ENCODE measurements at regions not wholly inside any gene's neighbourhood (a gene's known extent, or its start where the extent isn't known, plus 50 kb on each side); places are given as distances from the start of the nearest gene placed in this dataset.

DNA sequence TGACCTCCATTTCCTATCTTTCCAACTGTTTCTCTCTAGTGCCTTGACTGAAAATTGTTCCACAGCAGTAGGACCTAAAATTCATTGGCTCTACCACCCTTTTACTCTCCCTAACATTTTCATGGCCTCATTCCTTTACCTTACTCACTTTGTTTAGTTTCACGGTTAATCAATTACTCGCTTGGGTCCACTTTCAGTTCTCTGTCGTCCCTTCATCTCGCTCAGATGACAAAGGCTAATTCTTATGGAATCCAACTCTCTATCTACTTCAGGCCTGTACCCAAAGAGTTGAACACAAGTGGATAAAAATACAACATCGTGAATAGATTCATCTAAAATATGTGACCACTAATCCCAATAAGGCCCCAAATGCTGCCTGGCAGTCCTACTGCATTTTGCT, 85.9 kb upstream of the ADO start:
- Histone ChIP-seq H3K4me3 (ENCODE audit: low read length) (no peak overlapping the region), H4K20me1 (ENCODE audit: low read length) (no peaks in the 10 kb centered on the region), H2AFZ (ENCODE audit: low read length) (no peak overlapping the region), H3K79me2 (ENCODE audit: low read length) (no peaks in the 10 kb centered on the region), H3F3A (ENCODE audit: low read length, unreplicated experiment) (no peaks in the 10 kb centered on the region), H3K4me2 (ENCODE audit: low read length) (no peak overlapping the region), H3K9me3 (ENCODE audit: low read length) (no peaks in the 10 kb centered on the region), H3K4me1 (ENCODE audit: insufficient read depth, low read length) (no peaks in the 10 kb centered on the region), H3K9me2 (replicated peaks; ENCODE audit: low read length) (no peaks in the 10 kb centered on the region), H3K27me3 (ENCODE audit: low read length) (no peaks in the 10 kb centered on the region), H3K36me3 (ENCODE audit: low read depth, low read length) (no peaks in the 10 kb centered on the region), H3K27ac (ENCODE audit: low read length) (no peak overlapping the region), H3K9ac (ENCODE audit: low read length) (no peak overlapping the region)
- no peak for ATAC-seq
- BruUV-seq (replicated peaks), result no TSS peak
- DNase-seq, result no peak
- ChIA-PET CTCF (no interaction called here), POLR2A (ENCODE audit: unreplicated experiment) (no interaction called here)
- TF ChIP-seq, protein P1, sequence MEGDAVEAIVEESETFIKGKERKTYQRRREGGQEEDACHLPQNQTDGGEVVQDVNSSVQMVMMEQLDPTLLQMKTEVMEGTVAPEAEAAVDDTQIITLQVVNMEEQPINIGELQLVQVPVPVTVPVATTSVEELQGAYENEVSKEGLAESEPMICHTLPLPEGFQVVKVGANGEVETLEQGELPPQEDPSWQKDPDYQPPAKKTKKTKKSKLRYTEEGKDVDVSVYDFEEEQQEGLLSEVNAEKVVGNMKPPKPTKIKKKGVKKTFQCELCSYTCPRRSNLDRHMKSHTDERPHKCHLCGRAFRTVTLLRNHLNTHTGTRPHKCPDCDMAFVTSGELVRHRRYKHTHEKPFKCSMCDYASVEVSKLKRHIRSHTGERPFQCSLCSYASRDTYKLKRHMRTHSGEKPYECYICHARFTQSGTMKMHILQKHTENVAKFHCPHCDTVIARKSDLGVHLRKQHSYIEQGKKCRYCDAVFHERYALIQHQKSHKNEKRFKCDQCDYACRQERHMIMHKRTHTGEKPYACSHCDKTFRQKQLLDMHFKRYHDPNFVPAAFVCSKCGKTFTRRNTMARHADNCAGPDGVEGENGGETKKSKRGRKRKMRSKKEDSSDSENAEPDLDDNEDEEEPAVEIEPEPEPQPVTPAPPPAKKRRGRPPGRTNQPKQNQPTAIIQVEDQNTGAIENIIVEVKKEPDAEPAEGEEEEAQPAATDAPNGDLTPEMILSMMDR (conservative IDR thresholded peaks at IDR 0.05; ENCODE audit: low read depth, low read length), result no peak
- no peak for TF ChIP-seq EZH2 (IDR thresholded peaks at IDR 0.05; ENCODE audit: low read length, unreplicated experiment)
- no peak for TF ChIP-seq EZH2phosphoT487 (IDR thresholded peaks at IDR 0.05; ENCODE audit: borderline replicate concordance, low read length)
- intact Hi-C loops (cut with micrococcal nuclease), result no loop called here

DNA sequence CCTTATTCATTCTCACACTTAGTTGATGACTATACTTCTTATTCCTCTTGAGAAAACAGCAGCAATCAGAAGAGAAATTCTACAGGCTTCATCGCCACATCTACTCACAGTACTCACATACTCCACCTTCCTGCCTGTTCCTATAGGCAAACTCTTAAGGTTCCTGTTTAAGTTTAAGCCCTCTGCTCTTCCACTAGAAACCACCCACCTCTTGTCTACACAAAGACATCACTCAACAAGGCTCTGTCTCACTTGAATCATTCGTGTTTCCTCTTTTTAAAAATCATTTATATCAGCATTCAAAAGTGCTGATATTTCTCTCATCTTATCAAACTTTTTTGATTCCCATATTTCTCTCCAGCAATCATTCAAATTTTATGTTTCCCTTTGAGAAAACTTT, 85.5 kb upstream of the ADO start:
- BruUV-seq (replicated peaks), result no TSS peak
- Histone ChIP-seq H2AFZ (ENCODE audit: low read length) (no peak overlapping the region), H3K36me3 (ENCODE audit: low read depth, low read length) (no peaks in the 10 kb centered on the region), H3K4me2 (ENCODE audit: low read length) (no peak overlapping the region), H3K79me2 (ENCODE audit: low read length) (no peaks in the 10 kb centered on the region), H3K4me1 (ENCODE audit: insufficient read depth, low read length) (no peaks in the 10 kb centered on the region), H3F3A (ENCODE audit: low read length, unreplicated experiment) (no peaks in the 10 kb centered on the region), H3K27ac (ENCODE audit: low read length) (no peak overlapping the region), H3K4me3 (ENCODE audit: low read length) (no peak overlapping the region), H3K9ac (ENCODE audit: low read length) (no peak overlapping the region), H4K20me1 (ENCODE audit: low read length) (no peaks in the 10 kb centered on the region), H3K9me3 (ENCODE audit: low read length) (no peaks in the 10 kb centered on the region), H3K27me3 (ENCODE audit: low read length) (no peaks in the 10 kb centered on the region), H3K9me2 (replicated peaks; ENCODE audit: low read length) (no peaks in the 10 kb centered on the region)
- POLR2A ChIA-PET (ENCODE audit: unreplicated experiment), result no interaction called here
- ATAC-seq (no peak), DNase-seq (no peak)
- TF ChIP-seq EZH2 (IDR thresholded peaks at IDR 0.05; ENCODE audit: low read length, unreplicated experiment) (no peak), EZH2phosphoT487 (IDR thresholded peaks at IDR 0.05; ENCODE audit: borderline replicate concordance, low read length) (no peak)
- TF ChIP-seq, protein P1 (conservative IDR thresholded peaks at IDR 0.05; ENCODE audit: low read depth, low read length), result no peak
- intact Hi-C loops (cut with micrococcal nuclease), result no loop called here
- CTCF ChIA-PET, result no interaction called here

DNA sequence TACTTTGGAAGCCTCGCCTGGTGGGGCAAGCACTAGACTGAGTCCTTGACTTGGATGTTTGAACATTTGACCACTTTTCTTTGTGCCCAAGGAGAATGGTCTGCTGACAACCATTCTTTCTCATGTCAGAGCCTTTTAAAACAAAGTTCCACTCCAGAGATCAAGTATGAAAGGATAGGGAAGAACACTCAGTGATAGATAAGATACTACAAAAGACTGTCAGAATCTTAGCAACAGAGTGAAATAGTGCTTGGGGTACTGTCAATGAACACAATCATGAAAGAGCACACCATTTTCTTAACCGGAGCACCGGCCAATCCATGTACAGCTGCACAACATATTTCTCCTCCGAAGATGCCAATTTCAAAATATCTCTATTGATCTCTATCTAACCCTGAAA, 82.8 kb upstream of the ADO start:
- H3K36me3 ChIP-seq (ENCODE audit: low read depth, low read length), result no peaks in the 10 kb centered on the region
- H3K4me3 ChIP-seq (ENCODE audit: low read length), result no peak overlapping the region
- no TSS peak for BruUV-seq (replicated peaks)
- H4K20me1 ChIP-seq (ENCODE audit: low read length), result no peaks in the 10 kb centered on the region
- H3K27me3 ChIP-seq (ENCODE audit: low read length), result no peaks in the 10 kb centered on the region
- H3K4me1 ChIP-seq (ENCODE audit: insufficient read depth, low read length), result peaks cover 12% of the 10 kb centered on the region
- H3K27ac ChIP-seq (ENCODE audit: low read length), result no peak overlapping the region
- CTCF ChIA-PET, result no interaction called here
- no peaks in the 10 kb centered on the region for H3K9me3 ChIP-seq (ENCODE audit: low read length)
- POLR2A ChIA-PET (ENCODE audit: unreplicated experiment), result no interaction called here
- H3K4me2 ChIP-seq (ENCODE audit: low read length), result no peak overlapping the region
- DNase-seq (no peak), ATAC-seq (no peak)
- intact Hi-C loops (cut with micrococcal nuclease), result no loop called here
- no peak for TF ChIP-seq EZH2phosphoT487 (IDR thresholded peaks at IDR 0.05; ENCODE audit: borderline replicate concordance, low read length)
- TF ChIP-seq, protein P1 (conservative IDR thresholded peaks at IDR 0.05; ENCODE audit: low read depth, low read length), result no peak
- no peak for TF ChIP-seq EZH2 (IDR thresholded peaks at IDR 0.05; ENCODE audit: low read length, unreplicated experiment)
- H3K79me2 ChIP-seq (ENCODE audit: low read length), result no peaks in the 10 kb centered on the region
- no peak overlapping the region for H3K9ac ChIP-seq (ENCODE audit: low read length)
- no peak overlapping the region for H2AFZ ChIP-seq (ENCODE audit: low read length)
- no peaks in the 10 kb centered on the region for H3F3A ChIP-seq (ENCODE audit: low read length, unreplicated experiment)
- no peaks in the 10 kb centered on the region for H3K9me2 ChIP-seq (replicated peaks; ENCODE audit: low read length)
